Dermis microvascular lymphatic vessel endothelial cell (primary cell): ENCODE measurements at regions not wholly inside any gene's neighbourhood (a gene's known extent, or its start where the extent isn't known, plus 50 kb on each side); places are given as distances from the start of the nearest gene placed in this dataset.

Experiments
- DNase-seq, 2 donors: peaks; one replicate each; pipeline versions ENCODE4 v3.0.0 to v3.0.0-alpha.2; 2010; ENCODE audit warnings: low read depth in 2 of 2

GRCh38 chr2:105596411-105596921 is 148.2 kb upstream of the NCK2 start:
- no peak for DNase-seq

DNA sequence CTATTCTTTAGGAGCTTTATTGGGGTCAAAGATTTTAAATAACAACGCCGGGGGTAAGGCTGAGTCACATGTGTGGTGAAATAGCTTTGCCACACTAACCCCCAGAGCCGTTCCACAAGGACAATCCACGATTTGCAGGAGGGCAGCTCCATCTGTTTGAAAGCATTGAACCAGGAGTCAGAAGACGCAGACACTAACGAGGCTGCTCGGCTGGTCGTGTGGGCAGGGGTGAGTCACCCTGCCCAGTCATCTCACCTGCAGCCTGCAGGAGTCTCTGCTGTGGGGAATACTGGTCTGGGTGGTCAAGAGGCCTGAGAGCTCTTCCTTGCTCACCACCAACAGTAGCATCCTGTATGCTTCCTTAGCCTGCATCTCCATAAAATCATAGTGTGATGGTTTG is 149.2 kb upstream of the NCK2 start:
- no peak for DNase-seq

GRCh38 chr2:105593221-105593967 is 151.3 kb upstream of the NCK2 start:
- no peak for DNase-seq

DNA sequence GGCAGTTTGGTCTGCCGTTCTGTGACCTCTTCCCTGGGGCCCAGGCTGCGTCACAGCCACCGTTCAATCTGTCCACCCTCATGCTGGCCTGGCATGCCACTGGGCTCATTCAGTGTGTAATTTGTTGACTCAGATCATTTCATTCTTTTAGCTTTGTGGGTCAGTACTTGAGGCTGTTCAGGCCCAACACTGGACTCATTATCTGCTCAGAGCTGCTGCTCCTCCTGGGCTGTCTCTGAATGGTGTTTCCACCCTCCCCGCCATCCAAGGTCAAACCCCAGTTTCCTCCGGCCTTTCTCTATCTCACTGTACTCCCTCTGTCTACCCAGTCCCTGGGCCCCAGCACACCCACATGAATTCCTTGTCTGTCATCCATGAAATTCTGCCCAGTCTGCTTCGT is 152.4 kb upstream of the NCK2 start:
- DNase-seq: no peak

DNA sequence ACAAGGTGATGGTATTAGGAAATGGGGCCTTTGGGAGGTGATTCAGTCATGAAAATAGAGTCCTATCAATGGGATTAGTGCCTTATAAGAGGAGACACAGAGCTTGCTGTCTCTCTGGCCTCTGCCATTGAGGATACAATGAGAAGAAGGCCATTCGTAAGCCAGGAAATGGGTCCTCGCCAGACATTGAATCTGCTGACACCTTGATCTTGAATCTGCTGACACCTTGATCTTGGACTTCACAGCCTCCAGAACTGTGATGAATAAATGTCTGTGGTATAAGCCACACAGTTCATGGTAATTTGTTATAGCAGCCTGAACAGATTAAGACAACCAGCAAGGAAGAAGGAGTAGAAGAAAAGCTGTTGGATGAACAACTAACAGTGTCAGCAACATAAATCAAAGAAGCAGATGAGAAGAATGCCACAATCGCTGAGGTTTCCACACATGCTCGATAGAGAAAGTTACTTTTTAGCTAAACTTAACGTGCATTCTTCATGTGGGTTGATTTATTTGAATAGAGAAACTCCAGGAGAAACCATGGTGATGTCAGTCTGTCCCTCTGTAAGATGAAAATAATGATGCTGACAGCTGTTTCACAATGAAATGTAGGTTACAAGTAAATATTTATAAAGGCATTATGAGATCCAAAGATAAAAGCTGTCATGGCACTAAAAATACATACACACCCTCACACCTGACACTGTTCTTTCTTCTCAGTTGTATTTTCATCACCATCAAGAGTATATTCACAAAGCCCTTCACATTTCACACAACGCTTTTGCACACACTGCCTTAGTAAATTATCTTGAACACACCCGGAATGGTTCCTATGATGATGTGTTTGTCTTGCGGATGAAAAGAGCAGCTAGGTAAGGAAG is 153.7 kb upstream of the NCK2 start:
- DNase-seq: no peak

DNA sequence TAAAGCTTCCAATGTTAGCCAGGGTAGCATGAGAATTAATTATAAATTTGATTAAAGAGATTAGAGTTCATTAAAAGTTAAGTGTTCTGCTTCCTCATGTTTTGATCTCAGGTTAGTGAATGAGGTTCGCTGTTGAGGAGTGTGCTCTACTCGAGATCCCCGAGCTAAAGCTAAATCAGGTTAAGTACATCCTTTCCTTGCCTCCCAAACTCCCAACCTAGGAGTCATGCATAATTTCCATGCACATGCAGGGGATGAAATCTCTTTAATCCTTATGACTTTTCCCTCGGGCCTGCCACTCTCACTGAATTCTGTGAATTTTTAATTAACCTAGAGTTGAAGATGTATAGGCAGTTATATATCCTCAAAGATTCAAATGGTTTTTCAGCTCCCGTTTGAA is 156.1 kb upstream of the NCK2 start:
- DNase-seq: no peak

DNA sequence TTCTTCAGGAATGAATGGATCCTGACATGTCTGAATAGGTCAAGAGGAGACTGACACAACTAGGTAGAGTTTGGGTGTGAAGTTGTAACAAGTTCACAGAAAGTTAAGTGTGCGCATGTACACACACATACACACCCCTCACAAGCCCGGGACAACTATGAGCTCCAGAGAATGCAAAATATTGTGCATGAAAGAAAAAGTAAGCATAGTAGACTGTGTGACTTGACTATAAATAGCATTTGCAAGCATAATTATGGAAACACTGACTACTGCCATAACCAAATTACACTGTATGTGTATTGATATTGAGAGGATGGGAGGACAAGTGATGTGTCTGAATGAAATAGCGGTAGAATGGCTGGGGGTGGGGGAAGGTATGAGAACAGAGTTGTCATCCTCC is 157.1 kb upstream of the NCK2 start:
- no peak for DNase-seq

- DNase-seq: no peak
These were observed 160.2 kb upstream of the NCK2 start for GRCh38 chr2:105584435-105585010.

DNA sequence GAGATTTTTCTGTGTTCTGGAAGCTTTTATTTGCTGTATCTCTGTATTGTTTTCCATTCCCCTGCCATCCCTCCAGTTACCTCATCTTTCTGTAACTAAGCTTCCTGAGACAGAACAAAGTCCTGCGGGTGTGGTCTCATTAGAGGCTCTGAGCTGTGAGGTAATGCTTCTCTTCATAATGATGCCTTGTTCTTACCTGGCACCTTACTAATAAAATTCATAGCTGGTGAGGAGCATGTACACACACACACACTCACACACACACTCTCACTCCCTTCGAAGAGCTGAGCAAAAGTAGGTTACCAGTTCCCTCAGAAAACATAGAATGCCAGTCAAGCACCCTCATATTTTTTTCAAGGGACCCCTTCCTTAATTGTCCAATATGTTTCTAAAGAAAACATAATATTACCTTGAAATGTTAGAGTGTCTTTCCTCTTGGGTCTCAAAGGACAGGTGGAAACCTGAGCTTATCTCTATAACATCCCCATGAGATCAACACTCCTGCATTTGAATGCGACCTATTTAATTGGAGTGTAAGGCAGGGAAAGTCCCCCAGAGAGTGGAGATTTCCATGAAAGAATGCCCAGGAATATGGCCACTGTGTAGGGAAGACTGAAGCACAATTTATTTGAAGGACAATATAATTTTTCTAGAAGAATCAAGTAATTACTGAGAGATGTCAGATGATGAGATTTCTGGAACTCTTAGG is 161.6 kb upstream of the NCK2 start:
- no peak for DNase-seq

DNA sequence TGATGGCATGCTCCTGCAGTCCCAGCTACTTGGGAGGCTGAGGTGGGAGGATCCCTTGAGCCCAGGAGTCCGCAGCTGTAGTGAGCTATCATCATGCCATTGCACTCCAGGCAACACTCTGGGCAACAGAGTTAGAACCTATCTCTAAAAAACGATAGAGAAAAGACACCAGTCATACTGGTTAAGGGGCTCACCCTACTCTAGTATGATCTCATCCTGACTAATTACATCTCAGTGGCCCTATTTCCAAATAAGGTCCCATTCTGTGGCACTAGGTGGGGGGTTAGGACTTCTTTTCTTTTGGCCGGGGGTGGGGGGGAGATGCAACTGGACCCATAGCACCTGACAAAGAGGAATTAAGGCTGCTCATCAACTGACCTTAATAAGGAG is 163.2 kb upstream of the NCK2 start:
- no peak for DNase-seq

- no peak for DNase-seq
These were observed 163.7 kb upstream of the NCK2 start for GRCh38 chr2:105580870-105581554.

DNA sequence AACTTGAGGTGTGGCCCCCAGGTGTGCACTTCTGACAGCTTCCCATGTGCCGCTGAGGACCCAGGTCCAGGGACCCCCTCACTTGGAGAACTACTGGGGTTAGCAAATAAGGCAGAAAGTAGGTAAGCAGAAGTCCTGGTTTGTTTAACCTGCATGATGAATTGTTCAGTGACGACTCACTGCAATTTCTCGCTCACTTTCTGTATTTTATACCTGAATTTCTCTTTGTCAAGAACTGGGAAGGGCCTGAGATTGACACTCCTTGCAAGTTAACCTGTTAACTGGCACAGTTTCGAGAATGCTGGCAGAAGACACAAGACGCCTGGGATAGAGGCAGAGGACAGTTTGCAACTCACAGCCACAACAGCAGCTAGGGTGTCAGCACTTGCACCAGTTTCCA is 164.5 kb upstream of the NCK2 start:
- no peak for DNase-seq

- no peak for DNase-seq
These were observed 166.5 kb upstream of the NCK2 start for GRCh38 chr2:105578166-105578565.

DNA sequence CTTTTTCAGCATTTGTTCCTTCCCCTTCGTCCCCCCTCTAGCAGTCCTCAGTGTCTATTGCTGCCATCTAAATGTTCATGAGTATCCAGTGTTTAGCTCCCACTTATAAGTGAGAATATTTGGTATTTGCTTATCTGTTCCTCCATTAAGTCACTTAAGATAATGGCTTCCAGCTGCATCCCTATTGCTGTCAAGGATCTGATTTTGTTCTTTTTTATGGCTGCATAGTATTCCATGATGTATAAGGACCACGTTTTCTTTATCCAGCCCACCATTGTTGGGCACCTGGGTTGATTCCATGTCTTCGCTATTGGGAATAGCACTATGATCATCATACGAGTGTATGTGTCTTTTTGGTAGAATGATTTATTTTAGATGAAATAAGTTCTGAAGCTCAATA is 166.9 kb upstream of the NCK2 start:
- no peak for DNase-seq

- peak in 1 of 2 donors; percentile 27 for DNase-seq
These were observed 168.1 kb upstream of the NCK2 start for GRCh38 chr2:105576440-105577241.

- DNase-seq: no peak
These were observed 168.7 kb upstream of the NCK2 start for GRCh38 chr2:105576050-105576439.

DNA sequence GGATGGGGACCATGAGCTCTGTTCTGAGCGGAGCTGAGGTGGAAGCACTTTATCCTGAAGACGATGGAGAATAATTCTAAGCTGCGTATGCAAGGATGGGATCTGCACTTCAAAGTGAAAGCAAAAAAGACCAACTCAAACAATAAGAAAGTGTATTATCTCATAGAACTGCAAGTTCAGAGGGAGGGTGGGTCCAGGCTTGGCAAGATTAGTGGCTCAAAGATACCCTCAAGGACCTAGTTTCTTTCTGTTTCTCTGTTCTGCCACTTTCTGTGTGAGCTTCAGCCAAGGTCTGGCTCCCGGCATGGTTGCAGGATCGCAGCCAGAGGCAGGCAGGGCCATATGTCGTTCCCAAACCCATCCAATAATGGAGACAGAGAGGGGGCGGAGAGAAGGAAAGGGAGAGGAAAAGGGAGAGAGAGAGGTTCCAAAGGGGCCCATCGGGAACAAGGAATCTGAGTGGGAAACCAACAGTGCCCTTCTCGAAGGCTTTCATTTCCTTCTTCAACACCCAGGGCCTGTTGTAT is 169.2 kb upstream of the NCK2 start:
- no peak for DNase-seq

- DNase-seq: no peak
These were observed 169.8 kb upstream of the NCK2 start for GRCh38 chr2:105574796-105575344.

DNA sequence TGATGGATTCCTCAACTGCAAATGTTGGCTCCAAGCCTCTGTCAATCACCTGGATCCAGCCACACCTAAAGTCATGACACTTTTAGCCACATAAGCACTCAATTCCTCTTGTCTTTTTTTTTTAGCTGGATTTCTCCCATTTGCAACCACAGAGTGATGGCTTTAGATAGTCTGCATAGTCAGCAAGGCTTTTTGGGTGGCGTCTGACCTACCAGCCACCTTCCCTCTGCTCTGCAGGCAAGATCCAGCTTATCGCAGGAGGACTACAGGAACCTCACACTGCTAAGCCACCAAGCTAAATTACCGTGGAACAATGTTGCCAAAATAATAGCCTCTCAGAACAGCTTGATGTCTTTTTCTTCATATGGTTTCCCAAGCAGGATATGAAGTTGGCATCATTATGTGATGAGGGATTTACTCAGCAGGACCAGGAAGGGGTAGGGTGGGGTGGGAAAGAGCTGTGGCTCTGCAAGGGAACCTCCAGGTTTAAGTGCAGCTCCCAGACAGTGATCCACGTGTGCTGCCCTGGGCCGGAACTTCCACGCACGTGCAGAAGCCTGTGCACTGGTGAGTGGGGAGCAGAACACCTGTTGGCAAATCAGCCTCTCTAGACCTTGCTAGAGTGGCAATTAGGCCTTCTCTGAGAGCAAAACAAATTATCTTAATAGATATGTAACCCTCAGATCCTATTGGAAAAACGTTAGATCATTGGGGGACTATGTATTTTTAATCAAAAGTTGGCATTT is 170.6 kb upstream of the NCK2 start:
- no peak for DNase-seq
